RWPE1 (cell line): ENCODE measurements at regions not wholly inside any gene's neighbourhood (a gene's known extent, or its start where the extent isn't known, plus 50 kb on each side); places are given as distances from the start of the nearest gene placed in this dataset.

Source experiments
- CTCF ChIA-PET: fragments of 350-600 bp; sonication (Branson Sonifier 250); formaldehyde crosslinking; extraction: SDS; loops from one replicate; lab custom pipeline; 2021; lab: Yijun Ruan, JAX
- POLR2A ChIA-PET: fragments of 400-600 bp; formaldehyde crosslinking; extraction: SDS; loops from one replicate; lab custom pipeline; 2020; ENCODE audit warnings: antibody characterized with exemption; ENCODE audit not compliant: low non-redundant PET; lab: Yijun Ruan, JAX
- DNase-seq: peaks from one replicate; pipeline ENCODE4 v3.0.0; 2012; ENCODE audit warnings: low spot score
- H3K27ac ChIP-seq: fragments of 450-650 bp; 2 replicates; pipeline ENCODE4 v1.5.1; 2017
- CTCF ChIP-seq: fragments of 450-650 bp; conservative IDR thresholded peaks from 2 replicates; pipeline ENCODE4 v1.5.1; 2017; ENCODE audit warnings: low read depth, mild to moderate bottlenecking

GRCh38 chr6:108738684-108739416 lies 109.4 kb upstream of the ARMC2 start:
- TF ChIP-seq CTCF: no peak
- ChIA-PET POLR2A (no interaction called here), CTCF (interaction anchor here (0.6 kb wide), 1 partner anchor 8 kb away, joined by 3 read pairs; no protein-coding TSS in a partner anchor)
- no peak for DNase-seq
- peak overlapping the region; percentile 84 for H3K27ac ChIP-seq

GRCh38 chr6:108739496-108740330 lies 108.5 kb upstream of the ARMC2 start:
- H3K27ac ChIP-seq: no peak overlapping the region
- DNase-seq: no peak
- TF ChIP-seq CTCF: no peak
- POLR2A ChIA-PET: no interaction called here
- CTCF ChIA-PET: interaction anchor here (0.6 kb wide), 1 partner anchor 1435 kb away, joined by 4 read pairs; no protein-coding TSS in a partner anchor

GRCh38 chr6:108741331-108741989 lies 106.8 kb upstream of the ARMC2 start:
- TF ChIP-seq CTCF: no peak
- no peak overlapping the region for H3K27ac ChIP-seq
- DNase-seq: no peak
- CTCF ChIA-PET: no interaction called here
- POLR2A ChIA-PET: no interaction called here

GRCh38 chr6:108742041-108742440 lies 106.2 kb upstream of the ARMC2 start:
- no peak for DNase-seq
- ChIA-PET POLR2A (no interaction called here), CTCF (no interaction called here)
- no peak for TF ChIP-seq CTCF
- H3K27ac ChIP-seq: no peak overlapping the region

GRCh38 chr6:108744244-108744972 lies 103.8 kb upstream of the ARMC2 start:
- CTCF ChIA-PET: interaction anchor here (0.5 to 0.7 kb wide), 2 partner anchors 13 to 159 kb away, joined by 5 read pairs; no protein-coding TSS in a partner anchor
- POLR2A ChIA-PET: interaction anchor here (0.6 to 1.2 kb wide), 2 partner anchors 74 to 186 kb away, joined by 3 read pairs; no protein-coding TSS in a partner anchor

More at GRCh38 chr6:108744244-108744972, 103.8 kb upstream of the ARMC2 start:
- no peak overlapping the region for H3K27ac ChIP-seq
- DNase-seq: no peak
- no peak for TF ChIP-seq CTCF
